ENCODE measurements at regions not wholly inside any gene's neighbourhood (a gene's known extent, or its start where the extent isn't known, plus 50 kb on each side); places are given as distances from the start of the nearest gene placed in this dataset.

GRCh38 chr6:141968632-141969031 lies 164.1 kb upstream of the GJE1 start:
- DNase-seq (no peak), ATAC-seq (no peak)
- no peaks in the 10 kb centered on the region for H3K36me3 ChIP-seq
- intact Hi-C loops (cut with DNase I; ENCODE audit: low total_unique reads) (no loop called here), in situ Hi-C loops (cut with MboI; ENCODE audit: low sequenced_read_pairs in 4 of 4) (no loop called here)
- H3K4me1 ChIP-seq: no peaks in the 10 kb centered on the region
- H3K27ac ChIP-seq: no peak overlapping the region
- H3K27me3 ChIP-seq: no peaks in the 10 kb centered on the region
- TF ChIP-seq POLR2A (IDR thresholded peaks at IDR 0.05) (no peak), CTCF (IDR thresholded peaks at IDR 0.05 in 4 of 5, conservative IDR thresholded peaks at IDR 0.05 in 1 of 5) (no peak)
- no peaks in the 10 kb centered on the region for H3K9me3 ChIP-seq
- H3K4me3 ChIP-seq: no peak overlapping the region

GRCh38 chr6:141965016-141965545 lies 167.6 kb upstream of the GJE1 start:
- no peaks in the 10 kb centered on the region for H3K9me3 ChIP-seq
- in situ Hi-C loops (cut with MboI; ENCODE audit: low sequenced_read_pairs in 4 of 4) (no loop called here), intact Hi-C loops (cut with DNase I; ENCODE audit: low total_unique reads) (no loop called here)
- TF ChIP-seq POLR2A (IDR thresholded peaks at IDR 0.05) (no peak), CTCF (IDR thresholded peaks at IDR 0.05 in 4 of 5, conservative IDR thresholded peaks at IDR 0.05 in 1 of 5) (no peak)
- no peaks in the 10 kb centered on the region for H3K27me3 ChIP-seq
- H3K36me3 ChIP-seq: no peaks in the 10 kb centered on the region
- no peaks in the 10 kb centered on the region for H3K4me1 ChIP-seq
- DNase-seq (no peak), ATAC-seq (no peak)
- no peak overlapping the region for H3K27ac ChIP-seq
- H3K4me3 ChIP-seq: no peak overlapping the region

- in situ Hi-C loops (cut with MboI; ENCODE audit: low sequenced_read_pairs in 4 of 4) (no loop called here), intact Hi-C loops (cut with DNase I; ENCODE audit: low total_unique reads) (no loop called here)
- no peak overlapping the region for H3K27ac ChIP-seq
- ATAC-seq (no peak), DNase-seq (no peak)
- no peaks in the 10 kb centered on the region for H3K36me3 ChIP-seq
- TF ChIP-seq CTCF (IDR thresholded peaks at IDR 0.05 in 4 of 5, conservative IDR thresholded peaks at IDR 0.05 in 1 of 5) (no peak), POLR2A (IDR thresholded peaks at IDR 0.05) (no peak)
- no peaks in the 10 kb centered on the region for H3K9me3 ChIP-seq
- no peaks in the 10 kb centered on the region for H3K27me3 ChIP-seq
- H3K4me1 ChIP-seq: no peaks in the 10 kb centered on the region
- H3K4me3 ChIP-seq: no peak overlapping the region
Measured at GRCh38 chr6:141963543-141964295, 169.0 kb upstream of the GJE1 start.

- no peaks in the 10 kb centered on the region for H3K4me1 ChIP-seq
- TF ChIP-seq CTCF (IDR thresholded peaks at IDR 0.05 in 4 of 5, conservative IDR thresholded peaks at IDR 0.05 in 1 of 5) (no peak), POLR2A (IDR thresholded peaks at IDR 0.05) (no peak)
- intact Hi-C loops (cut with DNase I; ENCODE audit: low total_unique reads): no loop called here
- no peaks in the 10 kb centered on the region for H3K36me3 ChIP-seq
- DNase-seq: no peak
- in situ Hi-C loops (cut with MboI; ENCODE audit: low sequenced_read_pairs in 4 of 4): no loop called here
- no peaks in the 10 kb centered on the region for H3K9me3 ChIP-seq
- ATAC-seq: no peak
- no peaks in the 10 kb centered on the region for H3K27me3 ChIP-seq
- no peak overlapping the region for H3K27ac ChIP-seq
- H3K4me3 ChIP-seq: no peak overlapping the region
Measured at GRCh38 chr6:141957271-141957670, 175.5 kb upstream of the GJE1 start.
